ENCODE measurements at regions not wholly inside any gene's neighbourhood (a gene's known extent, or its start where the extent isn't known, plus 50 kb on each side); places are given as distances from the start of the nearest gene placed in this dataset.

- no peak for DNase-seq (ENCODE audit: low read depth in 1 of 2, low spot score in 1 of 2)
- Histone ChIP-seq H3K27me3 (ENCODE audit: insufficient read depth, poor library complexity, severe bottlenecking) (no peaks in the 10 kb centered on the region), H3K27ac (replicated peaks) (no peak overlapping the region), H3K4me3 (replicated peaks; ENCODE audit: insufficient read depth, low read length) (no peak overlapping the region)
- no peak for TF ChIP-seq REST (IDR thresholded peaks at IDR 0.05; ENCODE audit: insufficient replicate concordance, low read depth)
- TF ChIP-seq POLR2AphosphoS5 (IDR thresholded peaks at IDR 0.05; ENCODE audit: low read depth): no peak
- no peak for TF ChIP-seq SPI1 (IDR thresholded peaks at IDR 0.05; ENCODE audit: borderline replicate concordance, low read depth)
- no peak for TF ChIP-seq GABPA (IDR thresholded peaks at IDR 0.05; ENCODE audit: low read depth)
- no peak for TF ChIP-seq CTCF (IDR thresholded peaks at IDR 0.05; ENCODE audit: insufficient read depth, low read length)
Observed at GRCh38 chr4:26217481-26217880, 103.3 kb upstream of the RBPJ start.

- Histone ChIP-seq H3K27me3 (ENCODE audit: insufficient read depth, poor library complexity, severe bottlenecking) (no peaks in the 10 kb centered on the region), H3K27ac (replicated peaks) (peak overlapping the region; percentile 83), H3K4me3 (replicated peaks; ENCODE audit: insufficient read depth, low read length) (no peak overlapping the region)
- TF ChIP-seq CTCF (IDR thresholded peaks at IDR 0.05; ENCODE audit: insufficient read depth, low read length) (no peak), SPI1 (IDR thresholded peaks at IDR 0.05; ENCODE audit: borderline replicate concordance, low read depth) (no peak; the same call in 1 of the 2 replicates), GABPA (IDR thresholded peaks at IDR 0.05; ENCODE audit: low read depth) (no peak), POLR2AphosphoS5 (IDR thresholded peaks at IDR 0.05; ENCODE audit: low read depth) (no peak), REST (IDR thresholded peaks at IDR 0.05; ENCODE audit: insufficient replicate concordance, low read depth) (no peak)
- DNase-seq (ENCODE audit: low read depth in 1 of 2, low spot score in 1 of 2): peak; percentile 17 to 66
Observed at GRCh38 chr4:26217961-26218676, 102.7 kb upstream of the RBPJ start.

- no peak for TF ChIP-seq CTCF (IDR thresholded peaks at IDR 0.05; ENCODE audit: insufficient read depth, low read length)
- no peak for TF ChIP-seq GABPA (IDR thresholded peaks at IDR 0.05; ENCODE audit: low read depth)
- no peaks in the 10 kb centered on the region for H3K27me3 ChIP-seq (ENCODE audit: insufficient read depth, poor library complexity, severe bottlenecking)
- H3K27ac ChIP-seq (replicated peaks): peak overlapping the region; percentile 83
- DNase-seq (ENCODE audit: low read depth in 1 of 2, low spot score in 1 of 2): peak; percentile 34 to 48
- no peak overlapping the region for H3K4me3 ChIP-seq (replicated peaks; ENCODE audit: insufficient read depth, low read length)
Observed at GRCh38 chr4:26218677-26219605, 101.9 kb upstream of the RBPJ start.

Data from HL-60 (cell line).